ENCODE measurements at regions not wholly inside any gene's neighbourhood (a gene's known extent, or its start where the extent isn't known, plus 50 kb on each side); places are given as distances from the start of the nearest gene placed in this dataset.
"Not testable (repeated sequence)": the region's sequence is repeated elsewhere in the genome, so short reads cannot be mapped to it uniquely, and the experiment has no call there.

GRCh38 chr17:27007734-27008531, 286.0 kb upstream of the WSB1 start:
- TF ChIP-seq POLR2A (IDR thresholded peaks at IDR 0.05): not testable (repeated sequence)
- TF ChIP-seq, protein P1, sequence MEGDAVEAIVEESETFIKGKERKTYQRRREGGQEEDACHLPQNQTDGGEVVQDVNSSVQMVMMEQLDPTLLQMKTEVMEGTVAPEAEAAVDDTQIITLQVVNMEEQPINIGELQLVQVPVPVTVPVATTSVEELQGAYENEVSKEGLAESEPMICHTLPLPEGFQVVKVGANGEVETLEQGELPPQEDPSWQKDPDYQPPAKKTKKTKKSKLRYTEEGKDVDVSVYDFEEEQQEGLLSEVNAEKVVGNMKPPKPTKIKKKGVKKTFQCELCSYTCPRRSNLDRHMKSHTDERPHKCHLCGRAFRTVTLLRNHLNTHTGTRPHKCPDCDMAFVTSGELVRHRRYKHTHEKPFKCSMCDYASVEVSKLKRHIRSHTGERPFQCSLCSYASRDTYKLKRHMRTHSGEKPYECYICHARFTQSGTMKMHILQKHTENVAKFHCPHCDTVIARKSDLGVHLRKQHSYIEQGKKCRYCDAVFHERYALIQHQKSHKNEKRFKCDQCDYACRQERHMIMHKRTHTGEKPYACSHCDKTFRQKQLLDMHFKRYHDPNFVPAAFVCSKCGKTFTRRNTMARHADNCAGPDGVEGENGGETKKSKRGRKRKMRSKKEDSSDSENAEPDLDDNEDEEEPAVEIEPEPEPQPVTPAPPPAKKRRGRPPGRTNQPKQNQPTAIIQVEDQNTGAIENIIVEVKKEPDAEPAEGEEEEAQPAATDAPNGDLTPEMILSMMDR (IDR thresholded peaks at IDR 0.05): not testable (repeated sequence)
